K562 (cell line): ENCODE measurements at regions not wholly inside any gene's neighbourhood (a gene's known extent, or its start where the extent isn't known, plus 50 kb on each side); places are given as distances from the start of the nearest gene placed in this dataset.

ENCODE experiments used
- ATAC-seq: fragments of 200-7000 bp; cut with Tn5 transposase; 3 replicates; pipeline ENCODE4 v1.9.1; 2020; ENCODE audit warnings: moderate library complexity
- BruUV-seq: library from RNA; stranded (reverse); fragments of 400-500 nt; replicated peaks from 2 replicates; lab custom pipeline; 2021; lab: Mats Ljungman, UMichigan
- CTCF ChIA-PET: fragments of 300-600 bp; formaldehyde crosslinking; extraction: SDS; loops from one replicate; lab custom pipeline; 2021; ENCODE audit warnings: low intra/inter-chr PET ratio; lab: Yijun Ruan, JAX
- POLR2A ChIA-PET: fragments of 300-600, 350-650 bp; sonication (Branson Sonifier 250); formaldehyde crosslinking; extraction: SDS; loops from one replicate; lab custom pipeline; 2021; ENCODE audit warnings: antibody characterized with exemption, inconsistent platforms; lab: Yijun Ruan, JAX
- DNase-seq, 4 experiments: peaks; one replicate each; pipeline versions ENCODE4 v3.0.0 to v3.0.0-alpha.2; 2011 to 2018; ENCODE audit warnings: low spot score in 3 of 4, mixed read lengths in 3 of 4; ENCODE audit errors: extremely low read depth in 1 of 4
- FAIRE-seq: peaks from 2 replicates; lab custom pipeline; 2011; peaks lifted over from hg19 to GRCh38; lab: Jason Lieb, UNC
- H2AFZ ChIP-seq: 2 replicates; pipeline ENCODE4 v1.6.0; 2011; ENCODE audit warnings: low read depth, low read length, control low read depth, inconsistent platforms
- H3K27ac ChIP-seq: fragments of 200-600 bp; 3 replicates; pipeline ENCODE4 v1.8.0; 2011; ENCODE audit warnings: low read depth, mild to moderate bottlenecking, control low read depth, inconsistent platforms, low read length, moderate library complexity, mixed read lengths; ENCODE audit errors: extremely low read depth
- H3K27me3 ChIP-seq, 2 experiments: fragments of 300-600 bp in 1 of 2; 2 replicates in 1 of 2; 3 replicates in 1 of 2; pipeline versions ENCODE4 v1.6.0 to v1.8.0; 2011; ENCODE audit warnings: inconsistent platforms in 2 of 2, low read length in 2 of 2, mild to moderate bottlenecking in 1 of 2, mixed read lengths in 1 of 2, moderate library complexity in 1 of 2; ENCODE audit not compliant: control insufficient read depth in 2 of 2, insufficient read depth in 2 of 2
- H3K36me3 ChIP-seq: fragments of 300-600 bp; 3 replicates; pipeline ENCODE4 v1.8.0; 2011; ENCODE audit warnings: mild to moderate bottlenecking, low read length, inconsistent platforms; ENCODE audit not compliant: control insufficient read depth, insufficient read depth
- H3K4me1 ChIP-seq, 2 experiments: fragments of 200-600 bp in 1 of 2; replicated peaks in 1 of 2; 2 replicates in 1 of 2; 3 replicates in 1 of 2; pipeline versions ENCODE4 v1.5.1 to v1.8.0; 2011; ENCODE audit warnings: inconsistent platforms in 2 of 2, low read length in 2 of 2, mild to moderate bottlenecking in 1 of 2, mixed read lengths in 1 of 2, moderate library complexity in 1 of 2; ENCODE audit not compliant: control insufficient read depth in 2 of 2, insufficient read depth in 2 of 2
- H3K4me2 ChIP-seq: 2 replicates; pipeline ENCODE4 v1.6.1; 2011; ENCODE audit warnings: low read length, control low read depth, inconsistent platforms, mixed read lengths; ENCODE audit not compliant: insufficient read depth
- H3K4me3 ChIP-seq: fragments of 200-600 bp; sonication (generic), shearing (Covaris generic); 2 replicates; pipeline ENCODE4 v1.5.1; 2016; ENCODE audit warnings: control low read depth, inconsistent platforms
- H3K79me2 ChIP-seq: fragments of 200-600 bp; 3 replicates; pipeline ENCODE4 v1.8.0; 2011; ENCODE audit warnings: low read length, inconsistent platforms; ENCODE audit not compliant: control insufficient read depth, insufficient read depth
- H3K9ac ChIP-seq, 2 experiments: 2 replicates each; pipeline versions ENCODE4 v1.6.0 to v1.6.1; 2011; ENCODE audit warnings: low read depth in 2 of 2, low read length in 2 of 2, control low read depth in 1 of 2, inconsistent platforms in 1 of 2, mild to moderate bottlenecking in 1 of 2, mixed read lengths in 1 of 2; ENCODE audit not compliant: insufficient read depth in 1 of 2
- H3K9me1 ChIP-seq: one replicate; pipeline ENCODE4 v1.6.0; 2011; ENCODE audit warnings: inconsistent platforms, mild to moderate bottlenecking, low read length, moderate library complexity; ENCODE audit not compliant: control insufficient read depth, insufficient read depth
- H3K9me3 ChIP-seq: replicated peaks from 2 replicates; pipeline ENCODE4 v1.5.1; 2011; ENCODE audit warnings: low read depth, low read length, inconsistent platforms; ENCODE audit not compliant: control insufficient read depth, insufficient read depth
- H4K20me1 ChIP-seq: replicated peaks from 2 replicates; pipeline ENCODE4 v1.6.1; 2011; ENCODE audit warnings: low read length, inconsistent platforms, mixed read lengths; ENCODE audit not compliant: control insufficient read depth, insufficient read depth
- ARID2 ChIP-seq: fragments of 450-650 bp; IDR thresholded peaks from 2 replicates; pipeline ENCODE4 v1.6.1; 2017; ENCODE audit warnings: antibody characterized with exemption, mild to moderate bottlenecking
- BRD9 ChIP-seq: fragments of 450-650 bp; IDR thresholded peaks from 2 replicates; pipeline ENCODE4 v1.6.1; 2018; ENCODE audit warnings: low read depth; ENCODE audit not compliant: partially characterized antibody
- CREBBP ChIP-seq: IDR thresholded peaks from one replicate; pipeline ENCODE4 v1.6.1; 2012; ENCODE audit warnings: low read depth, mild to moderate bottlenecking, control low read depth, inconsistent platforms, low read length
- EZH2 ChIP-seq: IDR thresholded peaks from 2 replicates; pipeline ENCODE4 v1.6.1; 2012; ENCODE audit warnings: low read depth, mild to moderate bottlenecking, inconsistent platforms, low read length, borderline replicate concordance
- FUS ChIP-seq: fragments of 200-400 bp; formaldehyde crosslinking; optimal IDR thresholded peaks from 2 replicates; pipeline ENCODE3; 2017; ENCODE audit warnings: low read depth, low read length
- NR2C2 ChIP-seq, 2 experiments: fragments of 200-800 bp in 1 of 2; sonication (Bioruptor generic) in 1 of 2; sonication (generic) in 1 of 2; formaldehyde crosslinking in 1 of 2; IDR thresholded peaks; 2 replicates each; pipeline versions ENCODE4 v1.6.1 to v1.8.0; 2016 to 2022; ENCODE audit warnings: mild to moderate bottlenecking in 1 of 2, missing compliant biosample characterization in 1 of 2, missing genetic modification characterization in 1 of 2, missing genetic modification reagents in 1 of 2
- OTX1 ChIP-seq: fragments of 450-650 bp; formaldehyde crosslinking; IDR thresholded peaks from 2 replicates; pipeline ENCODE4 v1.4.0; 2022; ENCODE audit warnings: mild to moderate bottlenecking
- POLR2H ChIP-seq: IDR thresholded peaks from 2 replicates; pipeline ENCODE4 v1.6.1; 2016; ENCODE audit warnings: missing genetic modification characterization, low read depth, mild to moderate bottlenecking, control low read depth, missing compliant biosample characterization, moderate library complexity
- TCF3 ChIP-seq: sonication (generic); formaldehyde crosslinking; IDR thresholded peaks from 2 replicates; pipeline ENCODE4 v1.4.0; 2020; ENCODE audit warnings: mild to moderate bottlenecking, missing genetic modification reagents
- ZEB2 ChIP-seq: fragments of 450-650 bp; IDR thresholded peaks from 2 replicates; pipeline ENCODE4 v1.6.1; 2016
- ZNF232 ChIP-seq: sonication (generic); formaldehyde crosslinking; IDR thresholded peaks from 2 replicates; pipeline ENCODE4 v1.8.0; 2022; ENCODE audit warnings: mild to moderate bottlenecking, missing genetic modification reagents
- ZNF347 ChIP-seq: fragments of 450-650 bp; formaldehyde crosslinking; IDR thresholded peaks from 2 replicates; pipeline ENCODE4 v1.4.0; 2020; ENCODE audit warnings: low read depth, mild to moderate bottlenecking, moderate library complexity
- WGBS: fragments of 100-300 bp; shearing (Covaris generic); methylation state at CpG from one replicate; pipeline ENCODE4 v1.1.6; 2016; ENCODE audit warnings: low coverage, mixed read lengths; ENCODE audit not compliant: insufficient coverage; ENCODE audit errors: missing lambda C conversion rate; 5-methylcytosine and 5-hydroxymethylcytosine counted together
- in situ Hi-C: fragments of 300-500 bp; cut with MboI; formaldehyde crosslinking; loops from 4 replicates; pipeline ENCODE4 v1.15.0; 2018; ENCODE audit warnings: inconsistent platforms, mixed read lengths
- intact Hi-C: fragments of 100-400 bp; cut with micrococcal nuclease; formaldehyde crosslinking; loops from 2 replicates; pipeline ENCODE4 v1.14.2; 2022
- TF ChIP-seq, protein P1 (sequence below), 2 experiments: fragments of 150-350 bp in 1 of 2; IDR thresholded peaks; 2 replicates each; pipeline ENCODE4 v1.6.1; 2012 to 2016; ENCODE audit warnings: low read depth in 2 of 2, low read length in 2 of 2, mild to moderate bottlenecking in 1 of 2, moderate library complexity in 1 of 2

DNA sequence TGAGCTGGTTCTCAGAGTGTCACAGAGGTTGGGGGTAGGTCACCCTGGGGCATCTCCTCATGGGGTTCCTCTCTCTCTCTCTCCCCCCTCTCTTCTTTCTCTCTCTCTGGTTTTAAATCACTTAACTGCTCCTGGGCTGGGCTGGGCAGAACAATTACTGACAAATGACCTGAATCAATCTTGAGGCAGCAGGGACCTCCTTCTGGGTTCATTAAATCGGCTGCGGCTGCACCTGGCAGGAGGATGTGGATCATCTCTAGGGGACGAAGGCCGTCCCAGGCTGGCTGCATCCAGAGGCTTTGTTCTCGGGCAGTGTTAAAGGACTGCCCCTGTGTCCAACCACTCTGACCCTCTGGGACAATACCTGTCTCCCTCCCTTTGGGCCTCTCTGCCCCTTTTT, 143.1 kb downstream of the TLE3 start:
- no peak overlapping the region for H3K9ac ChIP-seq
- CTCF ChIA-PET = no interaction called here
- in situ Hi-C loops = no loop called here

More for the DNA sequence above, 143.1 kb downstream of the TLE3 start:
- no peak for FAIRE-seq
- no peak for DNase-seq
- ATAC-seq = no peak
- no peaks in the 10 kb centered on the region for H3K4me1 ChIP-seq
- no peak for TF ChIP-seq BRD9
- no peak for TF ChIP-seq ZNF232 (CRISPR knock-in tag)
- TF ChIP-seq, protein P1, sequence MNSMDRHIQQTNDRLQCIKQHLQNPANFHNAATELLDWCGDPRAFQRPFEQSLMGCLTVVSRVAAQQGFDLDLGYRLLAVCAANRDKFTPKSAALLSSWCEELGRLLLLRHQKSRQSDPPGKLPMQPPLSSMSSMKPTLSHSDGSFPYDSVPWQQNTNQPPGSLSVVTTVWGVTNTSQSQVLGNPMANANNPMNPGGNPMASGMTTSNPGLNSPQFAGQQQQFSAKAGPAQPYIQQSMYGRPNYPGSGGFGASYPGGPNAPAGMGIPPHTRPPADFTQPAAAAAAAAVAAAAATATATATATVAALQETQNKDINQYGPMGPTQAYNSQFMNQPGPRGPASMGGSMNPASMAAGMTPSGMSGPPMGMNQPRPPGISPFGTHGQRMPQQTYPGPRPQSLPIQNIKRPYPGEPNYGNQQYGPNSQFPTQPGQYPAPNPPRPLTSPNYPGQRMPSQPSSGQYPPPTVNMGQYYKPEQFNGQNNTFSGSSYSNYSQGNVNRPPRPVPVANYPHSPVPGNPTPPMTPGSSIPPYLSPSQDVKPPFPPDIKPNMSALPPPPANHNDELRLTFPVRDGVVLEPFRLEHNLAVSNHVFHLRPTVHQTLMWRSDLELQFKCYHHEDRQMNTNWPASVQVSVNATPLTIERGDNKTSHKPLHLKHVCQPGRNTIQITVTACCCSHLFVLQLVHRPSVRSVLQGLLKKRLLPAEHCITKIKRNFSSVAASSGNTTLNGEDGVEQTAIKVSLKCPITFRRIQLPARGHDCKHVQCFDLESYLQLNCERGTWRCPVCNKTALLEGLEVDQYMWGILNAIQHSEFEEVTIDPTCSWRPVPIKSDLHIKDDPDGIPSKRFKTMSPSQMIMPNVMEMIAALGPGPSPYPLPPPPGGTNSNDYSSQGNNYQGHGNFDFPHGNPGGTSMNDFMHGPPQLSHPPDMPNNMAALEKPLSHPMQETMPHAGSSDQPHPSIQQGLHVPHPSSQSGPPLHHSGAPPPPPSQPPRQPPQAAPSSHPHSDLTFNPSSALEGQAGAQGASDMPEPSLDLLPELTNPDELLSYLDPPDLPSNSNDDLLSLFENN (IDR thresholded peaks at IDR 0.05; ENCODE audit: low read depth in 2 of 2, low read length in 2 of 2) = no peak
- TF ChIP-seq OTX1 (CRISPR knock-in tag) = no peak
- no peak for TF ChIP-seq FUS
- no peak for TF ChIP-seq NR2C2 (CRISPR knock-in tag; IDR thresholded peaks at IDR 0.05)
- no peak for TF ChIP-seq NR2C2 (tag; IDR thresholded peaks at IDR 0.05)
- no peak for TF ChIP-seq POLR2H
- no peak for TF ChIP-seq ZEB2
- no peak for TF ChIP-seq ARID2
- TF ChIP-seq CREBBP = no peak
- no peak for TF ChIP-seq TCF3 (CRISPR knock-in tag)
- no peak for TF ChIP-seq ZNF347 (CRISPR knock-in tag)
- TF ChIP-seq EZH2 = no peak
- no peak overlapping the region for H3K4me2 ChIP-seq
- H3K9me3 ChIP-seq = no peaks in the 10 kb centered on the region
- no peak overlapping the region for H3K27ac ChIP-seq
- H3K4me3 ChIP-seq = no peak overlapping the region
- WGBS = 0% methylated on average over 4 of the region's 5 CpGs
- no TSS peak for BruUV-seq
- POLR2A ChIA-PET = no interaction called here
- intact Hi-C loops = no loop called here
- no peaks in the 10 kb centered on the region for H3K79me2 ChIP-seq
- no peaks in the 10 kb centered on the region for H3K9me1 ChIP-seq
- H3K27me3 ChIP-seq = peaks cover 0 to 6% of the 10 kb centered on the region in 2 experiments; a peak in 3 of 5 replicates
- H3K36me3 ChIP-seq = no peaks in the 10 kb centered on the region
- H2AFZ ChIP-seq = no peak overlapping the region
- H4K20me1 ChIP-seq = no peaks in the 10 kb centered on the region
